Astrocyte (in vitro differentiated cells and primary cell): ENCODE measurements at regions not wholly inside any gene's neighbourhood (a gene's known extent, or its start where the extent isn't known, plus 50 kb on each side); places are given as distances from the start of the nearest gene placed in this dataset.

Experiments
- DNase-seq: peaks from one replicate; pipeline ENCODE4 v3.0.0-alpha.2; 2010; ENCODE audit warnings: low read depth
- FAIRE-seq: peaks from 2 replicates; lab custom pipeline; 2011; peaks lifted over from hg19 to GRCh38; lab: Jason Lieb, UNC
- H2AFZ ChIP-seq: 2 replicates; pipeline ENCODE4 v1.6.0; 2012; ENCODE audit warnings: low read depth, low read length, inconsistent platforms
- H3K27ac ChIP-seq: 2 replicates; pipeline ENCODE4 v1.5.1; 2011; ENCODE audit warnings: low read depth, low read length, inconsistent platforms
- H3K27me3 ChIP-seq: 2 replicates; pipeline ENCODE4 v1.6.0; 2011; ENCODE audit warnings: low read length, inconsistent platforms; ENCODE audit not compliant: insufficient read depth
- H3K36me3 ChIP-seq: 2 replicates; pipeline ENCODE4 v1.5.1; 2011; ENCODE audit warnings: low read length, inconsistent platforms; ENCODE audit not compliant: insufficient read depth
- H3K4me1 ChIP-seq: 2 replicates; pipeline ENCODE4 v1.5.1; 2011; ENCODE audit warnings: low read length, inconsistent platforms; ENCODE audit not compliant: insufficient read depth
- H3K4me2 ChIP-seq: 2 replicates; pipeline ENCODE4 v1.6.0; 2012; ENCODE audit warnings: low read length, inconsistent platforms
- H3K4me3 ChIP-seq: 2 replicates; pipeline ENCODE4 v1.5.1; 2011; ENCODE audit warnings: low read depth, mild to moderate bottlenecking, low read length, inconsistent platforms; ENCODE audit not compliant: insufficient read depth
- H3K79me2 ChIP-seq: 2 replicates; pipeline ENCODE4 v1.6.0; 2012; ENCODE audit warnings: mild to moderate bottlenecking, low read length, inconsistent platforms; ENCODE audit not compliant: insufficient read depth
- H3K9ac ChIP-seq: 2 replicates; pipeline ENCODE4 v1.6.0; 2012; ENCODE audit warnings: mild to moderate bottlenecking, low read length, inconsistent platforms
- H3K9me3 ChIP-seq: 2 replicates; pipeline ENCODE4 v1.5.1; 2012; ENCODE audit warnings: low read depth, mild to moderate bottlenecking, low read length, inconsistent platforms; ENCODE audit not compliant: insufficient read depth
- H4K20me1 ChIP-seq: 2 replicates; pipeline ENCODE4 v1.6.0; 2012; ENCODE audit warnings: low read length, inconsistent platforms; ENCODE audit not compliant: insufficient read depth
- H3K27ac Mint-ChIP-seq: one replicate; pipeline ENCODE4 v1.8.0; 2021; ENCODE audit warnings: mild to moderate bottlenecking, mixed read lengths; ENCODE audit not compliant: unreplicated experiment
- H3K27me3 Mint-ChIP-seq: one replicate; pipeline ENCODE4 v1.8.0; 2021; ENCODE audit warnings: low read depth, mixed read lengths; ENCODE audit not compliant: unreplicated experiment
- H3K36me3 Mint-ChIP-seq: one replicate; pipeline ENCODE4 v1.8.0; 2021; ENCODE audit warnings: low read depth, mixed read lengths; ENCODE audit not compliant: unreplicated experiment
- H3K4me1 Mint-ChIP-seq: one replicate; pipeline ENCODE4 v1.8.0; 2021; ENCODE audit warnings: low read depth, mixed read lengths; ENCODE audit not compliant: unreplicated experiment
- H3K4me3 Mint-ChIP-seq: one replicate; pipeline ENCODE4 v1.8.0; 2021; ENCODE audit warnings: mild to moderate bottlenecking, moderate library complexity, mixed read lengths; ENCODE audit not compliant: unreplicated experiment
- H3K9me3 Mint-ChIP-seq: one replicate; pipeline ENCODE4 v1.8.0; 2021; ENCODE audit warnings: mild to moderate bottlenecking, mixed read lengths; ENCODE audit not compliant: unreplicated experiment
- EZH2 ChIP-seq: IDR thresholded peaks from 2 replicates; pipeline ENCODE4 v1.6.1; 2012; ENCODE audit warnings: mild to moderate bottlenecking, low read length, inconsistent platforms; ENCODE audit not compliant: insufficient read depth
- TF ChIP-seq, protein P1 (sequence below): IDR thresholded peaks from 2 replicates; pipeline ENCODE4 v1.5.1; 2011; ENCODE audit warnings: low read depth, mild to moderate bottlenecking, inconsistent platforms, low read length, moderate library complexity; ENCODE audit not compliant: insufficient read depth

DNA sequence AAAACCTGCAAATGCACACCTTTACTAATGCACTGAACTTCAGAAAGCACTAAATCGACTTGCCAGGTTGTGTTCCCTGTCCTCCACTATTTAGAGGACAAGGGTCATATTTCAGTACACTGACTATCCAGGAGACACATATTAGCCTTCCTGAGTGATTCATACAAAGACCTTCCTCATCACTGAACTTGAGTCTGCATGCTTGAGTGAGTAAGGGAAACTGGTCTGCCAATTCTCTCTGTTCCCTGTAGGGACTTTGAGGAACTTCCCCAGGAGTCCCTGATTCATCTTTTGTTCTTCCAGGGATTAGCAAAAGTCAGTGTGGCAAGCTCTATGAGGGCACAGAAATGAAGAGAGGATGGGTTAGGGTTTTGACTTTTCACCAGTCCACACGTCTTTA lies 565.9 kb downstream of the PDCD6IP start:
- no peak for TF ChIP-seq EZH2
- TF ChIP-seq, protein P1, sequence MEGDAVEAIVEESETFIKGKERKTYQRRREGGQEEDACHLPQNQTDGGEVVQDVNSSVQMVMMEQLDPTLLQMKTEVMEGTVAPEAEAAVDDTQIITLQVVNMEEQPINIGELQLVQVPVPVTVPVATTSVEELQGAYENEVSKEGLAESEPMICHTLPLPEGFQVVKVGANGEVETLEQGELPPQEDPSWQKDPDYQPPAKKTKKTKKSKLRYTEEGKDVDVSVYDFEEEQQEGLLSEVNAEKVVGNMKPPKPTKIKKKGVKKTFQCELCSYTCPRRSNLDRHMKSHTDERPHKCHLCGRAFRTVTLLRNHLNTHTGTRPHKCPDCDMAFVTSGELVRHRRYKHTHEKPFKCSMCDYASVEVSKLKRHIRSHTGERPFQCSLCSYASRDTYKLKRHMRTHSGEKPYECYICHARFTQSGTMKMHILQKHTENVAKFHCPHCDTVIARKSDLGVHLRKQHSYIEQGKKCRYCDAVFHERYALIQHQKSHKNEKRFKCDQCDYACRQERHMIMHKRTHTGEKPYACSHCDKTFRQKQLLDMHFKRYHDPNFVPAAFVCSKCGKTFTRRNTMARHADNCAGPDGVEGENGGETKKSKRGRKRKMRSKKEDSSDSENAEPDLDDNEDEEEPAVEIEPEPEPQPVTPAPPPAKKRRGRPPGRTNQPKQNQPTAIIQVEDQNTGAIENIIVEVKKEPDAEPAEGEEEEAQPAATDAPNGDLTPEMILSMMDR: no peak
- Histone ChIP-seq H3K4me1 (no peaks in the 10 kb centered on the region), H2AFZ (no peak overlapping the region), H3K9me3 (peaks cover 4% of the 10 kb centered on the region), H3K36me3 (no peaks in the 10 kb centered on the region), H3K4me2 (no peak overlapping the region), H4K20me1 (no peaks in the 10 kb centered on the region), H3K9ac (no peak overlapping the region), H3K79me2 (no peaks in the 10 kb centered on the region), H3K27me3 (no peaks in the 10 kb centered on the region), H3K27ac (no peak overlapping the region), H3K4me3 (no peak overlapping the region)
- DNase-seq (no peak), FAIRE-seq (no peak)
- Mint-ChIP-seq H3K27ac (no peak overlapping the region), H3K4me3 (no peak overlapping the region), H3K27me3 (no peaks in the 10 kb centered on the region), H3K36me3 (no peaks in the 10 kb centered on the region), H3K4me1 (peaks cover 4% of the 10 kb centered on the region), H3K9me3 (peaks cover 2% of the 10 kb centered on the region)

DNA sequence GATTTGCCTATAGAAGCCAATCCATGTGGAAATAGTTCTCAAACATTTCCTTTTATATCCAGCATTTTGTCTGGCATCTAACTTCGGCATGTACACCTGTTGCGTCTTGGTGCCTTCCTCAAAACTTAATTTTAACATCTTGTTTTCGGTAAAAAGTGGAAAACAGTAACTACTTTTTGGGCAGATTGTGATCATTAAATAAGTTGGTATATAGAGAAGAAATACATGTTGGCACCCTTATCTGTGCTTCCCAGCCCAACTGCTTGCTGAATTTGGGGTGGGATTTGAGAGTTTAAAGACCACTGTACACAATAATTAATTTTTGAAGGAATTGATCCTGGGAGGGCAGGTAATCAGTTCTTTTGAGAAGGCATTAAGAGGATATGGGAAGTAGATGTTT lies 566.8 kb downstream of the PDCD6IP start:
- H2AFZ ChIP-seq: no peak overlapping the region
- FAIRE-seq: no peak

DNA sequence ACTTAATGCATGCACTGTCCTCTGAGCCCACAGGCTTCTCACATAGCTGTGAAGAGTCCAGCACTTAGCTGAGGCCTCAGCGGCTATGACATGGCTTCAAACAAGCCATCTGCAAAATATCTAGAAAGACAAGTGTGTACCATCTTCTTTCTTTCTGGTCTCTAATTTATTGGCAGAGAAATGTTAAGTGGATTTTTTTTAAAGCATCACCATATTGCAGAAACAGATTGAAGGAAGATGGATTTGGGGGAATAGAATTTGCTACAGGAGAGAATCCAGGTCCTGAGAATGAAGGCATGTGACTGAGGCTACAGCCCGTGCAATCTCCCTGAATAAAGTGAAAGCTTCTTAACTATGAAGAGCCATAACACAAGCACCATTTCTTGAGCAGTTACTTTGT lies 567.3 kb downstream of the PDCD6IP start:
- H3K4me3 ChIP-seq: no peak overlapping the region
- Mint-ChIP-seq H3K4me3 (no peak overlapping the region), H3K9me3 (peaks cover 2% of the 10 kb centered on the region), H3K4me1 (peaks cover 4% of the 10 kb centered on the region), H3K27ac (no peak overlapping the region), H3K27me3 (peaks cover 6% of the 10 kb centered on the region), H3K36me3 (no peaks in the 10 kb centered on the region)
- no peak for DNase-seq
- H4K20me1 ChIP-seq: no peaks in the 10 kb centered on the region
- no peak overlapping the region for H3K4me2 ChIP-seq
- TF ChIP-seq EZH2: no peak
- TF ChIP-seq, protein P1: no peak
- no peak overlapping the region for H2AFZ ChIP-seq
- FAIRE-seq: no peak
- no peaks in the 10 kb centered on the region for H3K36me3 ChIP-seq
- H3K27me3 ChIP-seq: no peaks in the 10 kb centered on the region
- H3K9me3 ChIP-seq: no peaks in the 10 kb centered on the region
- H3K4me1 ChIP-seq: no peaks in the 10 kb centered on the region
- no peak overlapping the region for H3K9ac ChIP-seq
- no peaks in the 10 kb centered on the region for H3K79me2 ChIP-seq
- no peak overlapping the region for H3K27ac ChIP-seq

More for the DNA sequence above, 566.8 kb downstream of the PDCD6IP start:
- no peak overlapping the region for H3K27ac ChIP-seq
- no peak overlapping the region for H3K4me3 ChIP-seq
- peaks cover 2% of the 10 kb centered on the region for H3K9me3 Mint-ChIP-seq
- H3K9me3 ChIP-seq: peaks cover 4% of the 10 kb centered on the region
- no peak overlapping the region for H3K27ac Mint-ChIP-seq
- DNase-seq: no peak
- H3K27me3 Mint-ChIP-seq: peaks cover 6% of the 10 kb centered on the region
- no peak overlapping the region for H3K4me3 Mint-ChIP-seq
- H3K9ac ChIP-seq: no peak overlapping the region
- TF ChIP-seq EZH2: no peak
- TF ChIP-seq, protein P1: no peak
- no peaks in the 10 kb centered on the region for H3K36me3 ChIP-seq
- no peaks in the 10 kb centered on the region for H3K4me1 ChIP-seq
- peaks cover 4% of the 10 kb centered on the region for H3K4me1 Mint-ChIP-seq
- no peaks in the 10 kb centered on the region for H3K27me3 ChIP-seq
- H3K4me2 ChIP-seq: no peak overlapping the region
- H3K79me2 ChIP-seq: no peaks in the 10 kb centered on the region
- no peaks in the 10 kb centered on the region for H4K20me1 ChIP-seq
- H3K36me3 Mint-ChIP-seq: no peaks in the 10 kb centered on the region
